Osteoblast (primary cell): ENCODE measurements at regions not wholly inside any gene's neighbourhood (a gene's known extent, or its start where the extent isn't known, plus 50 kb on each side); places are given as distances from the start of the nearest gene placed in this dataset.

Experiments
- DNase-seq: peaks from one replicate; pipeline ENCODE4 v3.0.0; 2011; ENCODE audit warnings: low spot score, mixed read lengths; ENCODE audit not compliant: insufficient read length; ENCODE audit errors: missing footprints
- H2AFZ ChIP-seq: 2 replicates; pipeline ENCODE4 v1.6.0; 2011; ENCODE audit warnings: mild to moderate bottlenecking, low read length
- H3K27ac ChIP-seq: 2 replicates; pipeline ENCODE4 v1.5.1; 2011; ENCODE audit warnings: mild to moderate bottlenecking, low read depth, low read length, moderate library complexity
- H3K27me3 ChIP-seq: 2 replicates; pipeline ENCODE4 v1.6.0; 2012; ENCODE audit warnings: mild to moderate bottlenecking, control low read depth, inconsistent platforms, low read length, moderate library complexity; ENCODE audit not compliant: insufficient read depth
- H3K36me3 ChIP-seq: 2 replicates; pipeline ENCODE4 v1.5.1; 2011; ENCODE audit warnings: mild to moderate bottlenecking, low read length, control low read depth, moderate library complexity; ENCODE audit not compliant: insufficient read depth
- H3K4me1 ChIP-seq: 2 replicates; pipeline ENCODE4 v1.5.1; 2011; ENCODE audit warnings: mild to moderate bottlenecking, low read length, control low read depth, moderate library complexity; ENCODE audit not compliant: insufficient read depth
- H3K4me2 ChIP-seq: 2 replicates; pipeline ENCODE4 v1.6.0; 2011; ENCODE audit warnings: mild to moderate bottlenecking, low read length; ENCODE audit not compliant: insufficient read depth
- H3K4me3 ChIP-seq: fragments of 200-600 bp; sonication (generic); 3 replicates; pipeline ENCODE4 v1.5.1; 2012; ENCODE audit warnings: mild to moderate bottlenecking, low read length, inconsistent platforms; ENCODE audit not compliant: insufficient read depth
- H3K79me2 ChIP-seq: 2 replicates; pipeline ENCODE4 v1.6.0; 2012; ENCODE audit warnings: mild to moderate bottlenecking, low read length, control low read depth, inconsistent platforms; ENCODE audit not compliant: insufficient read depth
- H3K9me3 ChIP-seq: 2 replicates; pipeline ENCODE4 v1.5.1; 2011; ENCODE audit warnings: low read depth, low read length, control low read depth
- H4K20me1 ChIP-seq: 2 replicates; pipeline ENCODE4 v1.6.0; 2012; ENCODE audit warnings: mild to moderate bottlenecking, low read length, control low read depth; ENCODE audit not compliant: insufficient read depth
- TF ChIP-seq, protein P1 (sequence below): IDR thresholded peaks from 2 replicates; pipeline ENCODE4 v1.5.1; 2011; ENCODE audit warnings: mild to moderate bottlenecking, low read depth, low read length, moderate library complexity; ENCODE audit errors: extremely low read depth

DNA sequence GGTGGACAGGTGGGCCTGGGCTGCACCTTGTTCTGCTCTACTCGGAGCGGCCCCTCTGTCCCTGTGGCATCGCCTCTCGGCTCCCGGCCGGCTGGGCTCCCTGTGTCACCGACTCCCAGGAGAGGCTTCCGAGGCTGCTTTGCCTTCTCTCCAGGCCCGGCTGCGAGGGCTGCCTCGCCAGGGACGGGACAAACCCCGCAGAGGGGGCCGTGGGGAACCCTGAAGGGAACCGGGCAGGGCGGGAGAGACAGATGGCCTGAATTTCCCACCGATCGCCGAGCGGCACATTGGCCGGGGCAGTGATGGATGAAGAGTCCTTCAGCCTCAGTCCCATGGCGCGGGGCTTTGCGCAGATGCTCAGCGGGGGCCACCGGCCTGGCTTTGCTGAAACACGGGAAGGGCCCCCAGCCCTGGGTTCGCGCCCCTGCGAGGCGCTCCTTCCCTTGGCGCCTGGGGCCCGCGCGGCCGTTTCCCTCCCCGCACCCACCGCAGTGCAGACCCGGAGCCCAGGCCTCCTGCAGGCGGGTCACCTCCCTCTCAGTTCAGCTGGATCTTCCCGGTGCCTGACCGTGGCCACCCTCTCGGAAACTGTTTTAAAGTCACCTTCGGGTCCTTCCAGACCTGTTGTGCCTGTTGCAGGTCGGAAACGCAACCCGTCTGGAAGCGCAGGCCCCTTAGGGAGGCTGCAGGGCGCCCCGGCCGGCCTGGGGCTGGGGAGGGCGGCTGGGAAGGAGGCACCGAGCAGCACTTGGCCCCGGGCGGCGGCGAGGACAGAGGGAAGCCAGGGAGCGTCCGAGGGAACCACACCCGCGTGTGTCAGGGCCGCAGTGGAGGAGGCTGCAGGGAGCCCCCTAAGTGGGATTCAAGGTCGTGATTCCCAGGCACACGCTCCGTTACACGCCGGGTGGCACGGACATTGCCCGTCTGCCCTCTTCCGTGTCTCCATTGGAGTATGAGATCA lies 341.9 kb upstream of the SALL3 start:
- H3K4me3 ChIP-seq: no peak overlapping the region
- no peak overlapping the region for H3K27ac ChIP-seq
- H3K9me3 ChIP-seq: peaks cover 5% of the 10 kb centered on the region
- H3K79me2 ChIP-seq: no peaks in the 10 kb centered on the region
- no peaks in the 10 kb centered on the region for H3K27me3 ChIP-seq
- no peak overlapping the region for H2AFZ ChIP-seq
- no peak for DNase-seq
- TF ChIP-seq, protein P1, sequence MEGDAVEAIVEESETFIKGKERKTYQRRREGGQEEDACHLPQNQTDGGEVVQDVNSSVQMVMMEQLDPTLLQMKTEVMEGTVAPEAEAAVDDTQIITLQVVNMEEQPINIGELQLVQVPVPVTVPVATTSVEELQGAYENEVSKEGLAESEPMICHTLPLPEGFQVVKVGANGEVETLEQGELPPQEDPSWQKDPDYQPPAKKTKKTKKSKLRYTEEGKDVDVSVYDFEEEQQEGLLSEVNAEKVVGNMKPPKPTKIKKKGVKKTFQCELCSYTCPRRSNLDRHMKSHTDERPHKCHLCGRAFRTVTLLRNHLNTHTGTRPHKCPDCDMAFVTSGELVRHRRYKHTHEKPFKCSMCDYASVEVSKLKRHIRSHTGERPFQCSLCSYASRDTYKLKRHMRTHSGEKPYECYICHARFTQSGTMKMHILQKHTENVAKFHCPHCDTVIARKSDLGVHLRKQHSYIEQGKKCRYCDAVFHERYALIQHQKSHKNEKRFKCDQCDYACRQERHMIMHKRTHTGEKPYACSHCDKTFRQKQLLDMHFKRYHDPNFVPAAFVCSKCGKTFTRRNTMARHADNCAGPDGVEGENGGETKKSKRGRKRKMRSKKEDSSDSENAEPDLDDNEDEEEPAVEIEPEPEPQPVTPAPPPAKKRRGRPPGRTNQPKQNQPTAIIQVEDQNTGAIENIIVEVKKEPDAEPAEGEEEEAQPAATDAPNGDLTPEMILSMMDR: no peak
- H3K4me2 ChIP-seq: no peak overlapping the region
- H4K20me1 ChIP-seq: no peaks in the 10 kb centered on the region
- no peaks in the 10 kb centered on the region for H3K36me3 ChIP-seq
- H3K4me1 ChIP-seq: no peaks in the 10 kb centered on the region

DNA sequence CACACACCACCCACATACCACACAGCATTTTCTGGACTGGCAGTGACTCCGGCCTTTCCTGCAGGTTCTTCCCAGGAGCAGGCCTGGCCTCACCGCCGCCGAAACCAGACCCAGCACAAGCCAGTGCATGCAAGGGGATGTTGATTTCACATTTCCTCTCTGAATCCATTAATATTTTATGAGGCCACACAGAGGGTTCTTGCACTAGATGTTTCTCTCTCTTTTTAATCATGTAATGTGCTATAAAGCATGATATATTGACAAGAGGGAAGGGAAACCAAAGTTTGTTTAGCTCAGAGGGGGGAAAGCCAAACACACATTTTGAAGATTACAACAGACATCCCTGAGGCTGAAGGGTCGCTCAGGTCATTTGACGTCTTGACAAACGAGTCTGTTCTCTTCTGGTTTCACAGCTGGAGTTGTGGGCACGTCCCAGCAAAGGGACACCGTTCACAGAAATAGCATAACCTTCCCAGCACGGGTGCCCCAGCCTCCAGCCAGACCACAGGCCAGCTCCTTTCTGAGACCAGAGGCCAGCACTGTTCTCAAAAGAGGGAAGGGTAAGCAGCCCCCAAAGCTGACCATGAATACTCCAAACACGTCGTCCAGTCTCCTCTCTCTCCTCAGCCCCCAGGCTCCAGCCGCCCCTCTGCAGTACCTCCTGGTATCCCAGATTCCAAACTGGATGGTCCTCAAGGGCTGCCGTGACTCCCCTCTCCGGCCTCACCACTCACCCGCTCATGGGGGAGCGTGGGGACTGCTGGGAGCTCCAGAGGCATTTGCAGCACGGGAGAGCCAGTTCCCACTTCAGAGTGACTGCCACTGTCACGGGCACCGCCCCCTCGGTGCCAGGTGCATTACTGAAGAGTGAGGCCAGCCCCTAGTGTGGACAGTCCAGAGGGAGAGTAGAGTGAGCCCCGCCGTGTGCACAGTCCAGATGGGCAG lies 340.3 kb upstream of the SALL3 start:
- peaks cover 5% of the 10 kb centered on the region for H3K9me3 ChIP-seq
- no peak overlapping the region for H3K27ac ChIP-seq
- H3K27me3 ChIP-seq: no peaks in the 10 kb centered on the region
- H3K36me3 ChIP-seq: no peaks in the 10 kb centered on the region
- H4K20me1 ChIP-seq: no peaks in the 10 kb centered on the region
- no peaks in the 10 kb centered on the region for H3K79me2 ChIP-seq
- H3K4me3 ChIP-seq: no peak overlapping the region
- no peaks in the 10 kb centered on the region for H3K4me1 ChIP-seq
- no peak overlapping the region for H2AFZ ChIP-seq
- DNase-seq: no peak
- TF ChIP-seq, protein P1: no peak
- H3K4me2 ChIP-seq: no peak overlapping the region

DNA sequence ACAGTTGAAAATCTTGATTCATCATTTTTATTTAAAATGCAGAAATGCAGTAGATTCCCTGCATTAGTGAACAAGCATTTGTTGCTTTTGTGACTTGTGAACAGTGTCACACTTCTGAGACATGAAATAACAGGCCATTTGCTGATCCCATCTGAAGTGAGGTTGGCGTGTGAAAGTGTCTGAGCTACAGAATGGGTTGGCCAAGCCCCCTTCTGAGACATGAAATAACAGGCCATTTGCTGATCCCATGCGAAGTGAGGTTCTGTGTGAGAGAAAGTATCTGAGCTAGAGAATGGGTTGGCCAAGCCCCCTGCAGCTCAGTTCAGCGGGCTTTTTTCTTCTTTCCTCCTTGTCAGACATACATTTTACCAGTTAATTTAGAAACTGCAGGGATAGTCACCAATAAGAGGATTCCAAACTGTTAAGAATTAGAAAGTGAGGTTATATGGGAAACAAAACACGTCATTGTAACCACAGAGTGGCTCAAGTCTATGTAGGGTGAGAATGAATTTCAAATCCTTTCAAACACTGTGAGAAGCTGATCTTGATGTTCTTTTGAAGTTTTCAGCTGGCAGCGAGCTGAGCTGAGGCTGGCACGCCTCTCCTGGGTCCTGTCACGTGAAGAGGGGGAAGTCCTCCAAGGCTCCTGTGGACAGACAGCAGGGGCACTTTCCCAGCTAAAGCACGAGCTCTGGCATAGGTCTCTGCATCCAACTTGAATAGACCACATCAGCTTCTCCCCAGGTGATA lies 339.2 kb upstream of the SALL3 start:
- Histone ChIP-seq H3K79me2 (no peaks in the 10 kb centered on the region), H4K20me1 (no peaks in the 10 kb centered on the region), H3K4me2 (no peak overlapping the region), H3K9me3 (peaks cover 5% of the 10 kb centered on the region), H2AFZ (no peak overlapping the region), H3K4me3 (no peak overlapping the region), H3K4me1 (no peaks in the 10 kb centered on the region), H3K27me3 (no peaks in the 10 kb centered on the region), H3K27ac (no peak overlapping the region), H3K36me3 (no peaks in the 10 kb centered on the region)
- DNase-seq: no peak
- TF ChIP-seq, protein P1: no peak
